22Rv1 (cell line): ENCODE measurements at regions not wholly inside any gene's neighbourhood (a gene's known extent, or its start where the extent isn't known, plus 50 kb on each side); places are given as distances from the start of the nearest gene placed in this dataset.

Source experiments
- CTCF ChIP-seq: fragments of 450-650 bp; IDR thresholded peaks from 2 replicates; pipeline ENCODE4 v1.5.1; 2017; ENCODE audit warnings: mild to moderate bottlenecking
- ZFX ChIP-seq: fragments of 450-650 bp; IDR thresholded peaks from 2 replicates; pipeline ENCODE4 v1.6.1; 2017; ENCODE audit warnings: antibody characterized with exemption, borderline replicate concordance

DNA sequence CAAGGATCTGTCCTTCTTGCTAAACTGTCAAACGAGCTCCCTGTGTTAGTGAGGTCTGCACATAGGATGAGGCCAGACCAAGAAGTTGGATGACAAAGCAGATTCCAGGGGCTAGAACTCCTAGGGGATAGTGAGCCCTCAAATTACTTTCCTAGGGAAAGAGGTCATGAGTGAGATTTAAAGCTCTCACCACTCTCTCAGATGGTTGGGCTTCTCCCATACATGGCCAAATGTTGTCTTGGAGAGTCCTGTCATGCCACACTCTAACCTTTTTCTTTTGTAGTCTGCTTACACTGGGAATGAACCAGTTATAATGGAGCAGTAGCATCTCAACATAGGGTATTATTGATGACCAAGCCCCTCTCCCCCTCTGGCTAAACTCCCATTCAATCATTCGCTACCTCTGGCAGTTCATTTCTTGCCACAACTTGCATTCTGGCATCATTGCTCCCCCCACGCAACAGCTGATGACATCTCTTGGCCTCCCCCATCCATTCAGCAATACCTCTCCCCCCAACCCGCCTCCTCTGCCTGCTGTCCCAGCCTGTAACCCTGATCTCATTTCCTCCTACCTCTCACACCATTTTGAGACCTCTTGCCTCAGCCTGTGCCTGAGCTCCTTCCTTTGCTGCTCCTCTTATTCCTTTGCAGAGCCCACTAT lies 64.7 kb upstream of the CISTR start:
- TF ChIP-seq CTCF (no peak), ZFX (no peak)
